SJSA1 (cell line): ENCODE measurements at regions not wholly inside any gene's neighbourhood (a gene's known extent, or its start where the extent isn't known, plus 50 kb on each side); places are given as distances from the start of the nearest gene placed in this dataset.

Source experiments
- DNase-seq, 2 experiments: peaks; one replicate each; pipeline ENCODE4 v3.0.0-alpha.2; 2015 to 2020; ENCODE audit warnings: low spot score in 2 of 2, low read depth in 1 of 2
- H3K27ac ChIP-seq: fragments of 250-450 bp; sonication (Bioruptor Pico); 2 replicates; pipeline ENCODE4 v1.5.1; 2020; ENCODE audit warnings: mild to moderate bottlenecking, moderate library complexity
- H3K27me3 ChIP-seq: fragments of 250-450 bp; sonication (Bioruptor Pico); replicated peaks from 2 replicates; pipeline ENCODE4 v1.5.1; 2020; ENCODE audit warnings: mild to moderate bottlenecking, moderate library complexity
- H3K36me3 ChIP-seq: fragments of 250-450 bp; sonication (Bioruptor Pico); 2 replicates; pipeline ENCODE4 v1.5.1; 2020; ENCODE audit warnings: mild to moderate bottlenecking
- H3K4me1 ChIP-seq: fragments of 250-450 bp; sonication (Bioruptor Pico); replicated peaks from 2 replicates; pipeline ENCODE4 v1.6.1; 2021; ENCODE audit warnings: mild to moderate bottlenecking
- H3K4me3 ChIP-seq: fragments of 250-450 bp; sonication (Bioruptor Pico); 2 replicates; pipeline ENCODE4 v1.5.1; 2020; ENCODE audit warnings: mild to moderate bottlenecking
- H3K9me3 ChIP-seq: fragments of 250-450 bp; sonication (Bioruptor Pico); replicated peaks from 2 replicates; pipeline ENCODE4 v1.5.1; 2020; ENCODE audit warnings: mild to moderate bottlenecking

- H3K4me1 ChIP-seq: no peaks in the 10 kb centered on the region
- no peak for DNase-seq
- no peaks in the 10 kb centered on the region for H3K36me3 ChIP-seq
These were observed 316.3 kb downstream of the TBC1D4 start for GRCh38 chr13:75165543-75166230.

GRCh38 chr13:75161804-75162203 lies 320.2 kb downstream of the TBC1D4 start:
- DNase-seq: no peak
- H3K27ac ChIP-seq: no peak overlapping the region
- no peaks in the 10 kb centered on the region for H3K9me3 ChIP-seq
- H3K4me3 ChIP-seq: no peak overlapping the region
- H3K4me1 ChIP-seq: no peaks in the 10 kb centered on the region
- no peaks in the 10 kb centered on the region for H3K36me3 ChIP-seq
- H3K27me3 ChIP-seq: no peaks in the 10 kb centered on the region

More at GRCh38 chr13:75165543-75166230, 316.3 kb downstream of the TBC1D4 start:
- Histone ChIP-seq H3K27ac (no peak overlapping the region), H3K27me3 (no peaks in the 10 kb centered on the region), H3K9me3 (no peaks in the 10 kb centered on the region), H3K4me3 (no peak overlapping the region)

- DNase-seq: no peak
- Histone ChIP-seq H3K36me3 (no peaks in the 10 kb centered on the region), H3K4me3 (no peak overlapping the region), H3K27ac (no peak overlapping the region), H3K27me3 (no peaks in the 10 kb centered on the region), H3K4me1 (no peaks in the 10 kb centered on the region), H3K9me3 (no peaks in the 10 kb centered on the region)
These were observed 321.0 kb downstream of the TBC1D4 start for GRCh38 chr13:75160984-75161383.

- Histone ChIP-seq H3K27ac (no peak overlapping the region), H3K36me3 (no peaks in the 10 kb centered on the region), H3K4me3 (no peak overlapping the region), H3K9me3 (no peaks in the 10 kb centered on the region), H3K4me1 (no peaks in the 10 kb centered on the region; the same call in 1 of the 2 replicates), H3K27me3 (no peaks in the 10 kb centered on the region)
- DNase-seq: no peak
These were observed 327.6 kb downstream of the TBC1D4 start for GRCh38 chr13:75154331-75154730.

GRCh38 chr13:75153834-75154233 lies 328.1 kb downstream of the TBC1D4 start:
- no peaks in the 10 kb centered on the region for H3K27me3 ChIP-seq
- no peak overlapping the region for H3K4me3 ChIP-seq
- no peaks in the 10 kb centered on the region for H3K36me3 ChIP-seq
- no peak for DNase-seq
- no peaks in the 10 kb centered on the region; the same call in 1 of the 2 replicates for H3K4me1 ChIP-seq
- no peaks in the 10 kb centered on the region for H3K9me3 ChIP-seq
- H3K27ac ChIP-seq: no peak overlapping the region

GRCh38 chr13:75153386-75153785 lies 328.6 kb downstream of the TBC1D4 start:
- no peaks in the 10 kb centered on the region for H3K9me3 ChIP-seq
- H3K36me3 ChIP-seq: no peaks in the 10 kb centered on the region
- no peaks in the 10 kb centered on the region for H3K27me3 ChIP-seq
- DNase-seq: no peak
- H3K4me3 ChIP-seq: no peak overlapping the region
- H3K4me1 ChIP-seq: no peaks in the 10 kb centered on the region; the same call in 1 of the 2 replicates
- no peak overlapping the region for H3K27ac ChIP-seq

- Histone ChIP-seq H3K4me3 (no peak overlapping the region), H3K4me1 (no peaks in the 10 kb centered on the region; the same call in 1 of the 2 replicates), H3K9me3 (no peaks in the 10 kb centered on the region), H3K36me3 (no peaks in the 10 kb centered on the region), H3K27ac (no peak overlapping the region), H3K27me3 (no peaks in the 10 kb centered on the region)
- peak in 1 of 2 experiments; percentile 3 for DNase-seq
These were observed 330.8 kb downstream of the TBC1D4 start for GRCh38 chr13:75151081-75151643.

- Histone ChIP-seq H3K4me3 (no peak overlapping the region), H3K36me3 (no peaks in the 10 kb centered on the region), H3K4me1 (no peaks in the 10 kb centered on the region; the same call in 1 of the 2 replicates), H3K27ac (no peak overlapping the region), H3K27me3 (no peaks in the 10 kb centered on the region), H3K9me3 (no peaks in the 10 kb centered on the region)
- DNase-seq: no peak
These were observed 332.2 kb downstream of the TBC1D4 start for GRCh38 chr13:75149776-75150175.

- no peak overlapping the region for H3K4me3 ChIP-seq
- no peaks in the 10 kb centered on the region; the same call in 1 of the 2 replicates for H3K4me1 ChIP-seq
- no peaks in the 10 kb centered on the region for H3K9me3 ChIP-seq
- no peaks in the 10 kb centered on the region for H3K36me3 ChIP-seq
- no peaks in the 10 kb centered on the region for H3K27me3 ChIP-seq
- DNase-seq: no peak
- H3K27ac ChIP-seq: no peak overlapping the region
These were observed 334.0 kb downstream of the TBC1D4 start for GRCh38 chr13:75147946-75148345.

- H3K4me1 ChIP-seq: no peaks in the 10 kb centered on the region; the same call in 1 of the 2 replicates
- H3K36me3 ChIP-seq: no peaks in the 10 kb centered on the region
- H3K27me3 ChIP-seq: no peaks in the 10 kb centered on the region
- no peak for DNase-seq
- no peaks in the 10 kb centered on the region for H3K9me3 ChIP-seq
- no peak overlapping the region for H3K27ac ChIP-seq
- no peak overlapping the region for H3K4me3 ChIP-seq
These were observed 335.5 kb downstream of the TBC1D4 start for GRCh38 chr13:75146436-75146835.

- Histone ChIP-seq H3K36me3 (no peaks in the 10 kb centered on the region), H3K4me1 (no peaks in the 10 kb centered on the region; the same call in 1 of the 2 replicates), H3K9me3 (no peaks in the 10 kb centered on the region), H3K27ac (no peak overlapping the region), H3K27me3 (no peaks in the 10 kb centered on the region), H3K4me3 (no peak overlapping the region)
- DNase-seq: no peak
These were observed 336.0 kb downstream of the TBC1D4 start for GRCh38 chr13:75145927-75146326.

GRCh38 chr13:75139291-75139690 lies 342.7 kb downstream of the TBC1D4 start:
- Histone ChIP-seq H3K27ac (no peak overlapping the region), H3K27me3 (no peaks in the 10 kb centered on the region), H3K36me3 (no peaks in the 10 kb centered on the region), H3K9me3 (peaks cover 3% of the 10 kb centered on the region), H3K4me3 (no peak overlapping the region), H3K4me1 (peaks cover 15% of the 10 kb centered on the region)
- DNase-seq: no peak

GRCh38 chr13:75137911-75138571 lies 343.9 kb downstream of the TBC1D4 start:
- Histone ChIP-seq H3K27me3 (no peaks in the 10 kb centered on the region), H3K4me1 (peaks cover 15% of the 10 kb centered on the region), H3K9me3 (peaks cover 3% of the 10 kb centered on the region), H3K27ac (no peak overlapping the region), H3K36me3 (no peaks in the 10 kb centered on the region), H3K4me3 (no peak overlapping the region)
- no peak for DNase-seq

GRCh38 chr13:75136151-75136550 lies 345.8 kb downstream of the TBC1D4 start:
- Histone ChIP-seq H3K27me3 (no peaks in the 10 kb centered on the region), H3K36me3 (no peaks in the 10 kb centered on the region), H3K4me1 (peaks cover 15% of the 10 kb centered on the region), H3K9me3 (peaks cover 3% of the 10 kb centered on the region), H3K27ac (peak overlapping the region; percentile 96), H3K4me3 (no peak overlapping the region)
- DNase-seq: no peak
